ENCODE measurements at regions not wholly inside any gene's neighbourhood (a gene's known extent, or its start where the extent isn't known, plus 50 kb on each side); places are given as distances from the start of the nearest gene placed in this dataset.

- no peak for TF ChIP-seq CTCF (IDR thresholded peaks at IDR 0.05; ENCODE audit: insufficient read depth, low read length)
- no peak overlapping the region for H3K4me3 ChIP-seq (ENCODE audit: low read depth, low read length)
- no peak for DNase-seq (ENCODE audit: low read depth)
These were observed 145.7 kb upstream of the TRPC6 start for GRCh38 chr11:101729406-101730078.

- no peak for DNase-seq (ENCODE audit: low read depth)
- no peak overlapping the region for H3K4me3 ChIP-seq (ENCODE audit: low read depth, low read length)
- no peak for TF ChIP-seq CTCF (IDR thresholded peaks at IDR 0.05; ENCODE audit: insufficient read depth, low read length)
These were observed 143.6 kb upstream of the TRPC6 start for GRCh38 chr11:101727451-101727850.

GRCh38 chr11:101726988-101727387, 143.2 kb upstream of the TRPC6 start:
- TF ChIP-seq CTCF (IDR thresholded peaks at IDR 0.05; ENCODE audit: insufficient read depth, low read length), result no peak

GRCh38 chr11:101723371-101723770, 139.6 kb upstream of the TRPC6 start:
- TF ChIP-seq CTCF (IDR thresholded peaks at IDR 0.05; ENCODE audit: insufficient read depth, low read length), result no peak
- H3K4me3 ChIP-seq (ENCODE audit: low read depth, low read length), result no peak overlapping the region
- DNase-seq (ENCODE audit: low read depth), result no peak

More at GRCh38 chr11:101726988-101727387, 143.2 kb upstream of the TRPC6 start:
- H3K4me3 ChIP-seq (ENCODE audit: low read depth, low read length), result no peak overlapping the region
- DNase-seq (ENCODE audit: low read depth), result no peak

GRCh38 chr11:101721270-101721669, 137.5 kb upstream of the TRPC6 start:
- no peak for DNase-seq (ENCODE audit: low read depth)
- no peak overlapping the region for H3K4me3 ChIP-seq (ENCODE audit: low read depth, low read length)
- TF ChIP-seq CTCF (IDR thresholded peaks at IDR 0.05; ENCODE audit: insufficient read depth, low read length), result no peak

- no peak for DNase-seq (ENCODE audit: low read depth)
- H3K4me3 ChIP-seq (ENCODE audit: low read depth, low read length), result no peak overlapping the region
- no peak for TF ChIP-seq CTCF (IDR thresholded peaks at IDR 0.05; ENCODE audit: insufficient read depth, low read length)
These were observed 134.6 kb upstream of the TRPC6 start for GRCh38 chr11:101718402-101718801.

- no peak for DNase-seq (ENCODE audit: low read depth)
- H3K4me3 ChIP-seq (ENCODE audit: low read depth, low read length), result no peak overlapping the region
- TF ChIP-seq CTCF (IDR thresholded peaks at IDR 0.05; ENCODE audit: insufficient read depth, low read length), result no peak
These were observed 133.8 kb upstream of the TRPC6 start for GRCh38 chr11:101717619-101718018.
